ENCODE measurements at regions not wholly inside any gene's neighbourhood (a gene's known extent, or its start where the extent isn't known, plus 50 kb on each side); places are given as distances from the start of the nearest gene placed in this dataset.

DNA sequence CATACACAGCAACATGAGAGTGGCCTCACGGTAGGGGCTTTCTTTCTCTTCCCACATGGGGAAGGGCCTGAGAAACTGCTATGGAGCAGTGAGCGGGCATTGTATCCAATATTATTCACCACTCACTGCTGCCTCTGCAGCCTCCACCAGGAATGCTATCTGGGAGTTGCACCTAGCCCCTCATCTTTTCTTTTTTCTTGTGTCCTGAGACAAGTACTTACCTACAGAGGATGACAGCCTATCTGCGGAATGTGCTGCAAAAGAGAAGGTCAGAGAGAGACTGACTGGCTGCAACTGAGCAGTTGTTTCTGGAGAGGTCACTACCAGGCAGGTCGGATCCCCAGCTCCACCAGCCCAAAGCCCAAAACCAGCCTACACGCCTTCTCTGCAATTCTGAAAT, 52.1 kb upstream of the HTATIP2 start:
- ATAC-seq: no peak
- TF ChIP-seq OSR1 (CRISPR knock-in tag; IDR thresholded peaks at IDR 0.05) (no peak), ZFP30 (CRISPR knock-in tag; IDR thresholded peaks at IDR 0.05) (no peak), PPARA (CRISPR knock-in tag; IDR thresholded peaks at IDR 0.05; ENCODE audit: borderline replicate concordance) (no peak), TOX (CRISPR knock-in tag; IDR thresholded peaks at IDR 0.05; ENCODE audit: borderline replicate concordance) (no peak), TCF4 (CRISPR knock-in tag; IDR thresholded peaks at IDR 0.05; ENCODE audit: borderline replicate concordance) (no peak), RARB (CRISPR knock-in tag; IDR thresholded peaks at IDR 0.05) (no peak), GLIS3 (CRISPR knock-in tag; IDR thresholded peaks at IDR 0.05) (no peak), CSDC2 (CRISPR knock-in tag; IDR thresholded peaks at IDR 0.05) (no peak), ZNF8 (CRISPR knock-in tag; IDR thresholded peaks at IDR 0.05) (no peak), ZFP3 (CRISPR knock-in tag; IDR thresholded peaks at IDR 0.05) (no peak), ARNTL (CRISPR knock-in tag; IDR thresholded peaks at IDR 0.05; ENCODE audit: borderline replicate concordance, low read depth) (no peak), ZC3H10 (CRISPR knock-in tag; IDR thresholded peaks at IDR 0.05) (no peak), ZNF70 (CRISPR knock-in tag; IDR thresholded peaks at IDR 0.05) (no peak)
- TF ChIP-seq, protein P1, sequence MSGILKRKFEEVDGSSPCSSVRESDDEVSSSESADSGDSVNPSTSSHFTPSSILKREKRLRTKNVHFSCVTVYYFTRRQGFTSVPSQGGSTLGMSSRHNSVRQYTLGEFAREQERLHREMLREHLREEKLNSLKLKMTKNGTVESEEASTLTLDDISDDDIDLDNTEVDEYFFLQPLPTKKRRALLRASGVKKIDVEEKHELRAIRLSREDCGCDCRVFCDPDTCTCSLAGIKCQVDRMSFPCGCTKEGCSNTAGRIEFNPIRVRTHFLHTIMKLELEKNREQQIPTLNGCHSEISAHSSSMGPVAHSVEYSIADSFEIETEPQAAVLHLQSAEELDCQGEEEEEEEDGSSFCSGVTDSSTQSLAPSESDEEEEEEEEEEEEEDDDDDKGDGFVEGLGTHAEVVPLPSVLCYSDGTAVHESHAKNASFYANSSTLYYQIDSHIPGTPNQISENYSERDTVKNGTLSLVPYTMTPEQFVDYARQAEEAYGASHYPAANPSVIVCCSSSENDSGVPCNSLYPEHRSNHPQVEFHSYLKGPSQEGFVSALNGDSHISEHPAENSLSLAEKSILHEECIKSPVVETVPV (CRISPR knock-in tag; IDR thresholded peaks at IDR 0.05): no peak
- TF ChIP-seq, protein P2, sequence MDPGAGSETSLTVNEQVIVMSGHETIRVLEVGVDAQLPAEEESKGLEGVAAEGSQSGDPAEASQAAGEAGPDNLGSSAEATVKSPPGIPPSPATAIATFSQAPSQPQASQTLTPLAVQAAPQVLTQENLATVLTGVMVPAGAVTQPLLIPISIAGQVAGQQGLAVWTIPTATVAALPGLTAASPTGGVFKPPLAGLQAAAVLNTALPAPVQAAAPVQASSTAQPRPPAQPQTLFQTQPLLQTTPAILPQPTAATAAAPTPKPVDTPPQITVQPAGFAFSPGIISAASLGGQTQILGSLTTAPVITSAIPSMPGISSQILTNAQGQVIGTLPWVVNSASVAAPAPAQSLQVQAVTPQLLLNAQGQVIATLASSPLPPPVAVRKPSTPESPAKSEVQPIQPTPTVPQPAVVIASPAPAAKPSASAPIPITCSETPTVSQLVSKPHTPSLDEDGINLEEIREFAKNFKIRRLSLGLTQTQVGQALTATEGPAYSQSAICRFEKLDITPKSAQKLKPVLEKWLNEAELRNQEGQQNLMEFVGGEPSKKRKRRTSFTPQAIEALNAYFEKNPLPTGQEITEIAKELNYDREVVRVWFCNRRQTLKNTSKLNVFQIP (CRISPR knock-in tag; IDR thresholded peaks at IDR 0.05; ENCODE audit: borderline replicate concordance, low read depth): no peak
- TF ChIP-seq, protein P3, sequence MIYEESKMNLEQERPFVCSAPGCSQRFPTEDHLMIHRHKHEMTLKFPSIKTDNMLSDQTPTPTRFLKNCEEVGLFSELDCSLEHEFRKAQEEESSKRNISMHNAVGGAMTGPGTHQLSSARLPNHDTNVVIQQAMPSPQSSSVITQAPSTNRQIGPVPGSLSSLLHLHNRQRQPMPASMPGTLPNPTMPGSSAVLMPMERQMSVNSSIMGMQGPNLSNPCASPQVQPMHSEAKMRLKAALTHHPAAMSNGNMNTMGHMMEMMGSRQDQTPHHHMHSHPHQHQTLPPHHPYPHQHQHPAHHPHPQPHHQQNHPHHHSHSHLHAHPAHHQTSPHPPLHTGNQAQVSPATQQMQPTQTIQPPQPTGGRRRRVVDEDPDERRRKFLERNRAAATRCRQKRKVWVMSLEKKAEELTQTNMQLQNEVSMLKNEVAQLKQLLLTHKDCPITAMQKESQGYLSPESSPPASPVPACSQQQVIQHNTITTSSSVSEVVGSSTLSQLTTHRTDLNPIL (CRISPR knock-in tag; IDR thresholded peaks at IDR 0.05; ENCODE audit: low read depth): no peak
- TF ChIP-seq, protein P4, sequence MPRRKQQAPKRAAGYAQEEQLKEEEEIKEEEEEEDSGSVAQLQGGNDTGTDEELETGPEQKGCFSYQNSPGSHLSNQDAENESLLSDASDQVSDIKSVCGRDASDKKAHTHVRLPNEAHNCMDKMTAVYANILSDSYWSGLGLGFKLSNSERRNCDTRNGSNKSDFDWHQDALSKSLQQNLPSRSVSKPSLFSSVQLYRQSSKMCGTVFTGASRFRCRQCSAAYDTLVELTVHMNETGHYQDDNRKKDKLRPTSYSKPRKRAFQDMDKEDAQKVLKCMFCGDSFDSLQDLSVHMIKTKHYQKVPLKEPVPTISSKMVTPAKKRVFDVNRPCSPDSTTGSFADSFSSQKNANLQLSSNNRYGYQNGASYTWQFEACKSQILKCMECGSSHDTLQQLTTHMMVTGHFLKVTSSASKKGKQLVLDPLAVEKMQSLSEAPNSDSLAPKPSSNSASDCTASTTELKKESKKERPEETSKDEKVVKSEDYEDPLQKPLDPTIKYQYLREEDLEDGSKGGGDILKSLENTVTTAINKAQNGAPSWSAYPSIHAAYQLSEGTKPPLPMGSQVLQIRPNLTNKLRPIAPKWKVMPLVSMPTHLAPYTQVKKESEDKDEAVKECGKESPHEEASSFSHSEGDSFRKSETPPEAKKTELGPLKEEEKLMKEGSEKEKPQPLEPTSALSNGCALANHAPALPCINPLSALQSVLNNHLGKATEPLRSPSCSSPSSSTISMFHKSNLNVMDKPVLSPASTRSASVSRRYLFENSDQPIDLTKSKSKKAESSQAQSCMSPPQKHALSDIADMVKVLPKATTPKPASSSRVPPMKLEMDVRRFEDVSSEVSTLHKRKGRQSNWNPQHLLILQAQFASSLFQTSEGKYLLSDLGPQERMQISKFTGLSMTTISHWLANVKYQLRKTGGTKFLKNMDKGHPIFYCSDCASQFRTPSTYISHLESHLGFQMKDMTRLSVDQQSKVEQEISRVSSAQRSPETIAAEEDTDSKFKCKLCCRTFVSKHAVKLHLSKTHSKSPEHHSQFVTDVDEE (CRISPR knock-in tag; IDR thresholded peaks at IDR 0.05): no peak
- TF ChIP-seq, protein P5, sequence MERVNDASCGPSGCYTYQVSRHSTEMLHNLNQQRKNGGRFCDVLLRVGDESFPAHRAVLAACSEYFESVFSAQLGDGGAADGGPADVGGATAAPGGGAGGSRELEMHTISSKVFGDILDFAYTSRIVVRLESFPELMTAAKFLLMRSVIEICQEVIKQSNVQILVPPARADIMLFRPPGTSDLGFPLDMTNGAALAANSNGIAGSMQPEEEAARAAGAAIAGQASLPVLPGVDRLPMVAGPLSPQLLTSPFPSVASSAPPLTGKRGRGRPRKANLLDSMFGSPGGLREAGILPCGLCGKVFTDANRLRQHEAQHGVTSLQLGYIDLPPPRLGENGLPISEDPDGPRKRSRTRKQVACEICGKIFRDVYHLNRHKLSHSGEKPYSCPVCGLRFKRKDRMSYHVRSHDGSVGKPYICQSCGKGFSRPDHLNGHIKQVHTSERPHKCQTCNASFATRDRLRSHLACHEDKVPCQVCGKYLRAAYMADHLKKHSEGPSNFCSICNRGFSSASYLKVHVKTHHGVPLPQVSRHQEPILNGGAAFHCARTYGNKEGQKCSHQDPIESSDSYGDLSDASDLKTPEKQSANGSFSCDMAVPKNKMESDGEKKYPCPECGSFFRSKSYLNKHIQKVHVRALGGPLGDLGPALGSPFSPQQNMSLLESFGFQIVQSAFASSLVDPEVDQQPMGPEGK (CRISPR knock-in tag; IDR thresholded peaks at IDR 0.05; ENCODE audit: borderline replicate concordance): no peak

DNA sequence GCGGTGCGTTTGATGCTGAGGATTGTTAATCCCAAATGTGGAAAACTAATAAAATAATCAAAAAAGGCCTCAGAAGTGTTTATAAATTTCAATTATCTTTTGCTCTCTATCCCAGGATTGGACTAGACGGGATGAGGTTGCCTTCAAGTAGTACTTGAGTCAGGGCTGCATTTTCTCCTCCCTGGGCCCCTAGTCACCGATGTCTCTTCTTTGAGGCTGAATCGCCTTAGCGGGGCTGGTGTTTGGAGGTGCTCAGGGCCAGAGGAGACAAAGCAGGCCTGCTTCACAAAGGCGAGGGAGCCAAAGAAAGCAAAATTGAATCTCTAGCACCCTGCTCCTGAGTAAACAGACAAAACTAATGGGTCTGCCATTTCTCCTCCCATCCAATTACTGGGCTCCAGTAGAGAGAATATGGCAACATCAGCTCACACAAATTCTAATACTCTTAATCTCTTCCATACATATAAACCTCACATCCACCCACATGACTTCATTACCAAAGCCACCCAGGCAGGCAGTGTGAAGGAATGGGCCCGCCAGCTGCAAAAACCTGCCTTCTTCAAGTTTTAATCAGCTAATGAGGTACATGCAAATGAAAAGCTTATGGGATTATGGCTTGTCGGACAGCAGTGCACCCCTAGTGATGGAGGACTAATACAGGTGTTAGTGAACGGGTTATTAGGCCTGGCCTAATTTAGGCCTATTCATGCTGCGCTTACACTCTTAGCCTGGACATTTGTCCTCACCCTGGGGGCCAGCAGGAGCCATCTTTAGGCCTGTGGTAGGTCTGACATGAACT, 52.7 kb upstream of the HTATIP2 start:
- ATAC-seq: no peak
- no peak for TF ChIP-seq ISL1 (CRISPR knock-in tag; IDR thresholded peaks at IDR 0.05)
- TF ChIP-seq ZNF70 (CRISPR knock-in tag; IDR thresholded peaks at IDR 0.05): no peak
- TF ChIP-seq ZFP30 (CRISPR knock-in tag; IDR thresholded peaks at IDR 0.05): no peak
- TF ChIP-seq, protein P5 (CRISPR knock-in tag; IDR thresholded peaks at IDR 0.05; ENCODE audit: borderline replicate concordance): no peak
- TF ChIP-seq TCF4 (CRISPR knock-in tag; IDR thresholded peaks at IDR 0.05; ENCODE audit: borderline replicate concordance): no peak
- no peak for TF ChIP-seq ESRRG (CRISPR knock-in tag; IDR thresholded peaks at IDR 0.05)
- TF ChIP-seq, protein P4 (CRISPR knock-in tag; IDR thresholded peaks at IDR 0.05): no peak
- no peak for TF ChIP-seq TOX (CRISPR knock-in tag; IDR thresholded peaks at IDR 0.05; ENCODE audit: borderline replicate concordance)
- no peak for TF ChIP-seq OSR1 (CRISPR knock-in tag; IDR thresholded peaks at IDR 0.05)
- no peak for TF ChIP-seq SNAI2 (CRISPR knock-in tag; IDR thresholded peaks at IDR 0.05)
- no peak for TF ChIP-seq BACH2 (CRISPR knock-in tag; IDR thresholded peaks at IDR 0.05; ENCODE audit: borderline replicate concordance)
- TF ChIP-seq ZFP3 (CRISPR knock-in tag; IDR thresholded peaks at IDR 0.05): no peak
- TF ChIP-seq, protein P3 (CRISPR knock-in tag; IDR thresholded peaks at IDR 0.05; ENCODE audit: low read depth): no peak

Data from SK-N-SH treated with all-trans-retinoic acid at 6 μM for 48 hours (cell line).